Activated CD4-positive, alpha-beta T cell treated with anti-CD3 and anti-CD28 coated beads, Interleukin-2, amount 50 U/mL, for 16 hours (primary cell): ENCODE measurements at regions not wholly inside any gene's neighbourhood (a gene's known extent, or its start where the extent isn't known, plus 50 kb on each side); places are given as distances from the start of the nearest gene placed in this dataset.

ENCODE experiments used
- DNase-seq: peaks from one replicate; pipeline ENCODE4 v3.0.0-alpha.2; 2020

DNA sequence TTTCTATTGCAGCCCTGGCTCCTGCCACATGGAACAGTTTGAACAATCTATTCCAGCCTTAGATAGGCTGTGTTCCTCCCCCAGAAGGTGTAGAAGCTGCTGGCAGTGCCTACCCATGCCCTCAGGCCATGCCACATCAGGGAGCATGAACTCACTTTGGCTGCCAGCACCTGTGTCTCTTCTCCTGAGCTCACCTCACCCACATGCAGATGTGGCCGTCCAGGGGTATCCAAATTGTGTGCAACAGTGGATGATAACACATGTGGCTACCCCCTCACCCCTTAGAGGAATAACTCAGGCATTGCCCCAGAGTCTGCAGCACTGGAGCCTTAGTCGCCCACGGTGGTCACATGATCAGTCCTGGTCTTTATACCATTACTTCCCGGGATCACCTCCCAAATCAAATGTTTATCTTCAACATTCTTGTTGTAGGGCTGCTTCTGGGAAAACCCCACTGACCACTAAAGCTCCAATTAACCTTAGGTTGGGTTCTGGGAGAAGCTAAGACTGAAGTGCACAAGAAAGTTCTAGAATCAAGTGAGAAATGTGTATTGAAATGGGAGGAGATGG, 110.4 kb downstream of the BANF2 start:
- DNase-seq, result no peak

DNA sequence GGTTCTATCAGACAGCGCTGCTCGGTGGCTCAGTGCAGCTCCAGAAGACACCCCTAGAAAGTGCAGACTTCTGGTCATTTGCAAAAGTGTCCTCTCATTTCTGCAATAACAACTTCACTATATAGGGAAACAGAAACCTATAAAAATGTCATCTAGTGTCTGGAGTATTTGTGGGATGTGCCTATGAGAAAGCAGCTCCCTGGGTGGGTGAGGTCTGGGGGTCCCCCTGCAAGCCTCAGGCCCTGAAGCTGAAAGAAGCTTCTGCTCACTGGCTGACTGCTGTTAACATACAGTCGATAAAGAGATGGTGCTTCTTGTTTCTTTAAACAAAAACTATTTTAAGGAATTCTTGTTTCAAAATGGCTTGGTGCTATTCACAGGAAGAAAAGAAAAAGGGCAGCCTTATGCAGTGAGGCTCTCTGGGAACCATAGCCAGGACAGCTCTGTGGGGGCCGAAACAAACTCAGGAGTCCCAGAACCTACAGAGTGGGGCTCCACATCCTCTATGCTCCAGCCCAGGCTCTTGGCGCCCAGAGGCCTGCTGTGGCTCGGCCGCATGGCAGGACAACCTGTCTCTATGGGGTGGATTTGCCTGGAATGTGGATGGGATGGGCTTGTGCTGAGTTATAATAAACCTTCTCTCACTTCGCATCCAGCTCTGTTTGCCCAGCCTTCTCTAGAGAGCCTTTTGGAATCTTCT, 109.7 kb downstream of the BANF2 start:
- DNase-seq, result no peak

DNA sequence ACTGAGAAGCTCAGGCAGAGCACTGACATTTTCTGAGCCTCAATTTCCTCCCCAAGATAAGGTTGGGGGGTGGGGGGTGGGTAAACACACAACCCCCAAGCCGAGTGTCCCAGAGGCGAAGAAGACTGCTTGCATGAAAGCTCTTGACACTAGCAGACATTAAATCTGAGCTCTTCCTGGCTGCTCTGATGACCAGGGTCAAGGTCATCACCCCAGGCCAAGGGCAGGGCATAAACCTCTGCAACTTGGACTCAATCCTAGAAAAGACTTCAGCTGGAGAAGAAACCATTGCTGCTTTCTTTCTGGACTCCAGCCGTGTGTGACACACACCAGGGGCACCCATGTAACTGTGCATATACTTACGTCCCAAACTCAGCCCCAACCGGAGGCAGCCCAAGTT, 109.0 kb downstream of the BANF2 start:
- no peak for DNase-seq

DNA sequence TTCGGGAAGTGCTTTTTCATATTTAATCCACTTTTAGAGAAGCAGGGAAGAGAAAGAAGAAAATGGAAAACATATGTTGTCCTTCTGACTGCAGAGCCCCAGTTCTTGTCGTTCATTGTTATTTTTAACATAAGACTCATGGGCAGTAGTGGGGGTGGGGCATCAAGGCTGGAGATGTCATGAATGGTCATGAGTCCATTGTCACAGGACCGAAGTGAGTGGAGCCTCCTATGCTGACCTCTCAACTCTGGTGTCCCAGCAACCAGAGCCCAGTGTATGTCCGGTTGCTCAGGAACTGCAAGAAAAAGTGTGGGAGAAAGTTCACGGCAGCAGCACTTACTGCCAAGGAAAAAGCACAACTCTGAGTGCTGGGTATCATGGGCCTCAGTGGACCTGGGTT, 108.6 kb downstream of the BANF2 start:
- no peak for DNase-seq

DNA sequence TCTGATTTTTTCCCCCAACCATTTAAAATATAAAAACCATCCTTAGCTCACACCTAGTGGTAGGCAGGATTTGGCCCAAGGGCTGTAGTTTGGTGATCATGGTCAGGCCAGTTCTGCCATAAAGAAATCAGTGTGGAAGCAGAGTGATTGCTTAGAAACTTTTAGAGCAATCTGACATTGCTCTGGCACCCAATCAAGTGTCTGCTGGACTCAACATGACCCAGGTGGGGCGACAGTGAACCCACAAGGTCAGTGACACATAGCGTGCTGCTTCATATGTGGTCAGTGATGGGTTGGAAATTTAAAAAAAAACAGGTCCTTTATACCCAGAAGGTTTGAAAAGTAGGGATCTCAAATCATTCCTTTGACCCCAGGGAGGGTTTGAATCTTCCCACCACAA, 107.9 kb downstream of the BANF2 start:
- no peak for DNase-seq

DNA sequence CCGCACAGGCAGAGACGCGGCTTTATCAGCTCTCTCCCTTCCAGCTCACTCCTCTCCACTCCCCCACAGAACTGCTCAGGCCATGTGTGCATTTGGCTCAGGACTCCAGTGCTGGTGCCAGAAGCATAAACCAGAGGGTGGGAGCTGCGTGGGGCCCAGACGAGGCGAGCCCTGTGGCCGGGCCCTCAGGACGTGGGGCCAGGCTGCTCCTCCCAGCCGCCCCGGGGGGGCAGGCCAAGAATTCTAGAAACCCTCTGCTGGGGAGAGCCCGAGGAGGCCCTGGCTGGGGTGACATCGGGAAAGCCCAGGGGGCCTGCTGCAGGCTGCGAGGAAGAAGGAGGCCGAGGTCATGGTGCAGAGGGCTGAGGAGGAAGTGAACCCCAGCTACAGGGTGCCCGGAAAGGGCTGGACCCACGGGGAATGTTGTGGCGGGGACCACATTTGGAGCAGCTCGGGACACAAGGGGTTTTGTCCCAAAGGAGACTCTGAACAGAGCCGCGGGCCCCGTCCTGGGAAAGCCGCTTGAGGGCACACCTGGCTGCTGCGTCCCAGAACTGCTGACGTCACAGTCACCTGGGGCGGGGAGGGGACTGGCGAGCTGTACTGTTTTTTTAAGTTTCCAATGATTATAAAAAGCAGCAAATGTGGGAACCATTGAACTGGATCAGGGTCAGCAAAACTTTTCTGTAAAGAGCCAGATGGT, 107.1 kb downstream of the BANF2 start:
- no peak for DNase-seq

DNA sequence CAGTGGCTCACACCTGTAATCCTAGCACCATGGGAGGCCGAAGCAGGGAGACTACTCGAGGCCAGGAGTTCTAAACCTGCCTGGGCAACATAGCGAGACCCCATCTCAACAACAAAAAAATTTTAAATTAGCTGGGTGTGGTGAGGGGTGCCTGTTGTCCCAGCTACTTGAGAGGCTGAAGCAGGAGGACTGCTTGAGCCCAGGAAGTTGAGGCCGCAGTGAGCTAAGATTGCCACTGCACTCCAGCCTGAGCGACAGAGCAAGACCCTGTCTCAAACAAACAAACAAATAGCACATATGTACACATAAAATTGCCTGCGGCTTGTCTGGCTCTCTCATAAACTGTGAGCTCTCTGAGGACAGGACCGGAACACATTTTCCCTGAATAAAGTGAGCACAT, 106.3 kb downstream of the BANF2 start:
- no peak for DNase-seq

DNA sequence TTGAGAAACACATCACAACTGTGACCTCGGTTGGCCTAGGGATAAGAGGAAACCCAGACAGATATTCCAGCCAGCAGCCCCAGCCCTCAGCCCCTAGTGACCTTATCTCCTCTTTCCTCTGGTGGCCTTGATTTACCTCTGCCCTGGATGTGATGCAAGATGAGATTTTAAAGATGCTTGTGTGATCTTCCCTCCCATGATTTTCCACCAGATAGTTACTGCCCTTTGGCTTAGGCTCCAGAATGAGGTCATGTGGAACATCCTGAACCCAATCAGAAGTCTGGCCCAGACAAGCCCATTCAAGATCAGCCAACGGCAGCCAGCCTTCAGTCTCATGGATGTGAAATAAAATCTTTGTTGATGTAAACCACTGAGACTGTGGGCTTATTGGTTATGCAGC, 104.0 kb downstream of the BANF2 start:
- no peak for DNase-seq

DNA sequence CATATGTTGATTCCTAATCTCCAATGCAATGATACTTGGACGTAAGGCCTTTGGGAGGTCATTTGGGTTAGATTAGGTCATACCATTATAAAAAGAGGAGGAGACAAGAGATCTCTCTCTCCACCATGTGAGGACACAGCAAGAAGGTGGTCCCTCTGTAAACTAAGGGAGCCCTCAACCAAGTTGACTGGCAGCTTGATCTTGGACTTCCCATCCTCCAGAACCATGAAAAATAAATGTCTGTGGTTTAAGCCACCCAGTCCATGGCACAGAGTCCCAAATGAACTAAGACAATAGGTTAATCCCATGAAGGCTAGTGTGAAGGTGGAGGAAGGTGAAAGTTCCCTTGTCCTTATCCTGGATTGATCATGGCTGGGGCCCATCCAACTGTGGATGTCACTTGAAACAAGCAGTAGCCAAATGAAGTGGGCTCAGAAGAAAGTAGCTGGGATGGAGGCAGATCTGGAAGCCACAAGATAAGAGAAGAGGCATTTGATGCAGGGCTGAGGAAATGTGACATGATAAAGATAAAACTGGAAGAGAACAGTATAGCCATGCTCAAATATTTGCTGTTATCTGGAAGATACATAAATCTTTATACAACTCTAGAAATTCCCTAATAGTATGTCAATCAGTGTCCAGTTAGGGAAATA, 99.9 kb downstream of the BANF2 start:
- no peak for DNase-seq

DNA sequence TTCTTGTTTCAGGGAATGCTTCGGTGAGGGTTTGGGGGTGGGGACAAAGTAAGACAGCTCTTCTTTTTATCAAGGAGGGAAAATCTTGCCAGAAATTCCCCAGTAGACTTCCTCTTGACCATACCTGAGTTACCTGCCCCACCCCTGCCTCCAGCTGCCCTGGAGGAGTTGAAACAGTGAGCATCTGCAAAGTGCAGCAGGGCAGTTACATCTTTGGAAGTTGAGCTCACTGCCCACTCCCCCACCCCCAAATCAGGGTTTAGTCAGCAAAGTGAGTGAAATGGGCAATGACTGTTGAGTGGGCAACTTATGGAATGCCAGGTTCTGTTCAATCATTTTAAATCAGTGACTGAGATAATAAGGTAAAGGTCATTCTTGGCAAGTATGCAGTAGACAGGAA, 98.8 kb downstream of the BANF2 start:
- no peak for DNase-seq

DNA sequence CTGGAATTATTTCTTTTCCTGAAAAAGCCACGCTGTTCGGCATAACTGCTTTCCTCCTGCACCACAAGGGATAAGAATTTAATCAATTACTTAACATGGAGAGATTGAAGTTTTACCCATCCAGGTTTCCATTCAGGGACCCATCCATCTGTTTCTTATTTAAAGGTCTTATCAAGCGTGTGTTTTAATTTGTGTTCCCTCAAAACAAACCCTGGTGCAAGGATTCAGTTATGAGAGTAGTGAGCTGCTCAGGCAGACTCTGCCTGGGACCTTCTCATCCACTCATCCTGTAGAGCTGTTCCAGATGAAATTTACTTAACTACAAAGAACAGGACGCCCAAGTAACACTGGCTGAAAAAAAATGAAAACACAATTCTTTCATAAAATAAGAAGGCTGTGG, 97.8 kb downstream of the BANF2 start:
- DNase-seq, result no peak

DNA sequence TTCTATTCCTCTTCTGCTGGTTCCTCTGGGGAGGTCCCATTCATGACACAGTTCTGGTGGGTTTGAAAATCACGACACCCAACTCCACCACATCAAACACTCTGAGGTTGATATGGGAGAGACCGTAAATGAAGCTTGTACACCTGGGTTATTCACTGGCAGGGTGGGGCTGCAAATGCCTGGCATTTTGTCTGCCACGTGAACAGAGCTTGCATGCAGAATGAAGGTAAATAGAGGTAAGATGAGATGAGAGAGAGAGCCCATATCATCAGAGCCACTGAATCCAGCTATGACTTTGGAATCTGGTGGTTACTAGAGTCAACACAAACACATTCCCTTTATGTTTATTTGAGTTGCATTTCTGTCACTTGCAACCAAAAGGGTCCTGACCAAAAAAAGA, 97.4 kb downstream of the BANF2 start:
- DNase-seq, result no peak

DNA sequence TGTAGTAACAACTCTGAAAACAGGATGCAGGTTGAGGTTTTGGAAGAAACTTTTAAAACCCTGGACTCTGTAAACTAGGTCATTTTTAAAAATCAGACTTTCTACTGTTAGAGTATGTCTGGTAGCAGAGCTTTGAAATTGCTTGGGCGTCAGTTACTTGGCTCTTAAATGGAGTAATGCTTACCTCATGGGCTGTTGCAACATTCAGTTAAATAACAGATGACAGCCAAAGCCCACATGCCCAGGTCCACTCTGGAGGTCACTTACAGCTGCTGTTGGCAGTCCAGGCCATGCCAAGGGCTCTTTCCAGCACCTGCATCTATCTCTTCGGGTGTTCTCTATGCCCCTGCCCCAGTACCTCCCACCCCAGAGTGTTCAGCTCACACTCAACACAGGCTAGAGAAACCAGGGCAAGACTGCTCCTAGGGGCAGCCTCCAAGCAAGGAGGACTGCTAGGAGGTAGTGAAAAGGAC, 96.4 kb downstream of the BANF2 start:
- DNase-seq, result no peak

DNA sequence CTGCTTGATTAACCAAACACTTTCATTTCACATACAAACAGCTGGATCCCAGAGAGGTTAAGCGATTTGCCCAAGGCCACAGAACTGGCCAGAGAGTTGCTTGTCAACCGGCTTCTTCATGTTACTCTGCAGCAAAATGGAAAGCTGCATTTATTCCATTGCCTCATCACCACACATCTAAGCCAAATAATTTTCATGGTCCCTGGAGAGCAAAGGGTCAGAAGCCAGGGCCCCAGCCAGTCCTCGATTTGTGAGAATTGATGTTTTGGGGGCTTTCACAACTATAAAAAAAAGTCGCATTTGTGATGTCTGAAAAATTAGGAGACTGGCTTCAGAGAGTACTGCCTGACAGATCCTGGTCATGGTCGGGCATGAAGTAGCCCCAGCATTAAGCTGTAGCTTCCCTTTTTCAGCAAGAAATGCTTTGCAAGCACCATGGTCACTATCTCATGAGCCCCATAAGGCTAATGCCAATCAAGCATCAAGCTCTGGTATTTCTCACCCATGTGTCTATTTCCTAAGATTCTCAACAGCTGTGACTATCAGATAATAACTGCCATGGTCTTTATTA, 95.8 kb downstream of the BANF2 start:
- DNase-seq, result no peak

DNA sequence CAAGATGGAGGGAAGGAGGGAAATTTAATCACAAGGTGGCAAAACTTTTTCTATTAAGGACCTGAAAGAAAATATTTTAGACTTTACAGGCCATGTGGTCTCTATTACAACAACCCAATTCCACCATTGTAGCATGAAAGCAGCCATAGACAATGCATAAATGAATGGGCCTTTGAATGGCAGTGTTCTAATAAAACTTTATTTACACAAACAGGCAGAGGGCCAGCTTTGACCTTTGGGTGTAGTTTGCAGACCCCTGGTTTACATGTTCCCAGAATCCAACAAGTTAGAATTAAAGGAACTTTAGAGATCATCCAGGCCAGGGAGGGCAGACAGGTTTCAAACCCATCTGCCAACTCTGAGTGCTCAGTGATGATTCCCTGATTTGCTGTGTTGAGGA, 95.2 kb downstream of the BANF2 start:
- DNase-seq, result no peak

DNA sequence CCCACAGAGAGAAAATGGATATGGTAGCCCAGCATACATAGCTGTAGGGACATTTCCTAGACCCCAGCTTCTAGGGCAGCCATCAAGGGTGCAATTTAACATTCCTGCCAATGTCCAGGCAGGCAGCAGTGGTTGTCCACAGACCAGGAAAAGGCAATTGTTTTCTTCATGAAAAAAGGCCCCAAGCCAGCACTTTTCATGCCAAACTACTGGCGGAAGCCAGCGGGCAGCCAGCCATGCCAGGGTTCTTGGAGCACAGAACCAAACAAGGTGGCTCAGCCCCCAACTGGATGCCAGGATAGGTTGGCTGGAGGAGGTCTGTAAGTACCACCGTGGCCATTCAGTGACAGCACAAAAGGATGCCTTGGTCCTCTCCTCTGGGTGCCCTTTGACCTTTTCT, 94.6 kb downstream of the BANF2 start:
- DNase-seq, result no peak

DNA sequence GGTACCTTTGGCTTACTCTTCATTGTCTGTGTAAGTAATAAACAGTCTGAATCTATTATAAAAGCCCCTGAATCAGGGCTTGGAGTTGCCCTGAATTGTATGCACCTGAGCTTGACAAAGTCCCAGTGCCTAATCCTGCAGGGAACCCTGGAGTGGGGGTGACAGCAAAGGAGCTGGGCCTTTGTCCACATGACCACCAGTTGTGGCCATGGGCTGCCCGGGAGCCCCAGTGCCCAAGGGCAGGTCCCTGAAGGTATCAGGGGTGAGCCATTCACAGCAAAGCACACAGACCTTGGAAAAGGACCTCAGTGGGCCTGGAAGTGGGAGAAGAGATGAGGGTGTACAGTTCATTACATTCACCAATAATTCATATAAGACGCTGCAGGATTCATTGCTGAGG, 94.2 kb downstream of the BANF2 start:
- no peak for DNase-seq

DNA sequence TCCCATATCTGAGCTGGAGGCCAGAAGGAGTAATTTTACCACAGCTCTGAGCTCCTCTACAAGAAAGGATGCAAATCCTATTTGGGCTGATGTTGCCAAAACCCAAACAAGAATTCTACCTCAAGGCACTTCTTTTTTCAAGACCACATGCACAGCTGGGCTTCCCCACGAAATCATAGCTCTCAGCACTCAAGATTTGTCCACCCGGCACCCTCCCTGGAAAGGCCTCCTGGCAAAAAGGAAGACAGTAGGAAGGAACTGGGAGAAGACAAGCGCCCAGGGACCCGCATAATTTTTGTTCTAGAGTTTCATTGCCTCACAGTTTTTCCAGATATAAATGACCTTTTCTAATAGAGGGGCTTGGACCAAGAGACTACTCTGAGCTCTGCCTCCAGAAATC, 90.5 kb downstream of the BANF2 start:
- DNase-seq, result no peak

DNA sequence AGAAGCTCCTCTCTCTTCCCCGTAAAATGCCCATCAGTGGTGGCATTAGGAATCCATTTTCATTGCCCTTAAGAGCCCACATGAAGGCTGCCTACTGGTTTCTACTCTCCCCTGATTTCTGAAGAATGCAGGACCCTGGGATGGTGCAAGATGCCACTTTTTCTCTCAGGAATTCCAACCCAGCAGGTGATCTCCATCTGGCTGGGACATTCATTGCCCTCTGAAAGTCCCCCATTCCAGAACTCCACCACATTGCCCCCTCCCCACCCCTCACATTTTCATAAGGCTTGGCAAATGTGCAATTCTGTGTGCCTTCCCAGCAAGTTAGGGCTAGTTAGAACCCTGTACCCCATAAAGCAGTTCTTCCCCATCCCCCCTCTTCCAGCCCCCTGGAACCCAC, 88.0 kb downstream of the BANF2 start:
- DNase-seq, result no peak

DNA sequence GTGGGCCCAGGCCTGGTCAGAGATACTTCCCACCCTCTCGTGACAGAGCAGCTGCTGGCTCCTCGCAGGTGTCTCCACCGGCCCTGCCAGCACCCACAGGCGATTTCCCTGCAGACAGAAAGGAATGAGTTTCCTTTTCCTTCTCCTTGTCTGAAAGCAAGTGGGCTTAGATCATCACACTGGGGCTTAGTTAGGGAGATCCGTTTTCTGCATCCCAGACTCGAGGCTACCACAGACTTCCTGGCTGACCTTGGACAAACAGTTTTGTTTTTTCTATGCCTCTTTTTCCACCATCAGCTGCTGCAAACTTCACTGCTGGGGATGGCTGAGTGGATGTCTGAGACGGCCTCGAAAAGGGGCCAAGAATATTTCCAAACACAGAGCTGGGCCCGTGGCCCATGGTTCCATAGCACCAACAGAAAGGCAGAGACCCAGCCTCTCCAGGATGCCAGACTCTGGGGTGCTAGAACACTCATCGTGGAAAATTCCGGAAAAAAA, 86.5 kb downstream of the BANF2 start:
- DNase-seq, result no peak
